ENCODE measurements at regions not wholly inside any gene's neighbourhood (a gene's known extent, or its start where the extent isn't known, plus 50 kb on each side); places are given as distances from the start of the nearest gene placed in this dataset.
"Not testable (repeated sequence)": the region's sequence is repeated elsewhere in the genome, so short reads cannot be mapped to it uniquely, and the experiment has no call there.

- no peak for DNase-seq (ENCODE audit: low read depth, low spot score)
These were observed 102.8 kb upstream of the SEC14L1 start for GRCh38 chr17:77037943-77038342.

GRCh38 chr17:77038884-77039555 lies 101.7 kb upstream of the SEC14L1 start:
- no peak for DNase-seq (ENCODE audit: low read depth, low spot score)

DNA sequence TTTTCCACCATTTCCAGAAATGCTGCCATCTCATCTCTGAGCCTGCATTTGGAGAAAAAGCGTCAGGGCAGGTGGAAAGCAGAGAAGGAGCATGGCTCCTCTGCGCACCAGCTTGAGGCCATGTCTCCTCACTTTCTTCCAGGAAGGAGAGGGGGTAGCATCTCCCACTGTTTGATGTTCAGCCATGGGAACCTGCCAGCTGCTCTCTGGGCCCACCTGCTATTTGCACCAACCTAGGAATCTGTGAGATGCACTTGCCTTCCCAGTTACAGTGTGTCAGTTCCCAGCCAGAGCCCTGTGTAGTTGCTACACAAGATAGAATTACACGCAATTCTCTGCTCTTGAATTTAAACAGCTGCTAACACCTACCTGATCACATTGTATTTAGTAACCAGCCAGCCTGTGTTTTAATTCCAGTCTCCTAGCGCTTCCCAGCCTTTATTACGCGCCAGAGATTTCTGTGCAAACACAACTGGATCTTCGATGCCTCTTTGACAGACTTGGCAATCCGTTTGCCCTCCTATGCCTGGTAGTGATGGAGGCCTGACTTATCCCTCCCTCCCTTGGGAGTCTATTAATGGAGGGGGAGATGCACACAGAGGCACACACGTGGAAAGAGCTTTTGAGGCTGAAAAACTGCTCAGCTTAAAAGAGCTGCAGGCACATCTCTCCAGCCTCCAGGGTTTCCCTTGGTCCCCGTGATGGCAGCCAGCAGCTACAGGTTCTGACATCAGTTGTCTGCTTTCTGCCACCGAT lies 98.1 kb upstream of the SEC14L1 start:
- no peak for DNase-seq (ENCODE audit: low read depth, low spot score)

- DNase-seq (ENCODE audit: low read depth, low spot score) = no peak
These were observed 95.2 kb upstream of the SEC14L1 start for GRCh38 chr17:77045441-77046041.

GRCh38 chr17:77049440-77049839 lies 91.3 kb upstream of the SEC14L1 start:
- no peak for DNase-seq (ENCODE audit: low read depth, low spot score)

GRCh38 chr17:77050901-77051300 lies 89.9 kb upstream of the SEC14L1 start:
- DNase-seq (ENCODE audit: low read depth, low spot score) = not testable (repeated sequence)

- no peak for DNase-seq (ENCODE audit: low read depth, low spot score)
These were observed 85.8 kb upstream of the SEC14L1 start for GRCh38 chr17:77054936-77055335.

DNA sequence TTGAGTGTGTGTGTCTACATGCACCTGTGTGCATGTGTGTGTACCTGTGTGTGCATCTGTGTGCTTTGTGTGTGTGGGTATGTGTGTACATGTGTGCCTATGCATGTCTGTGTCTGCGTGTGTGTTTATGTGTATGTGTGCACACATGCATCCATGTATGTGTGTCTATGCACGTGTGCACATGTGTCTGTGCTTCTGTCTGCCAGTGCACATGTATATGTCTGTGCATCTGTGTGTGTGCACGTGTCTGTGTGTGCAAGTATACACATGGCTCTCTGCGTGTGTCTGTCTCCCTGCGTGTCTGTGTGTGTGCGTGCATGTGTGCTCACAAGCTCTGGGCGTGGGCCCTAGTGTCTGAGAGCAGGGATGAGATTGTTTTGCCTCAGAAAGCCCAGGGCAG lies 85.3 kb upstream of the SEC14L1 start:
- DNase-seq (ENCODE audit: low read depth, low spot score) = no peak

- no peak for DNase-seq (ENCODE audit: low read depth, low spot score)
These were observed 82.8 kb upstream of the SEC14L1 start for GRCh38 chr17:77058016-77058415.

GRCh38 chr17:77061669-77062068 lies 79.1 kb upstream of the SEC14L1 start:
- DNase-seq (ENCODE audit: low read depth, low spot score) = no peak

GRCh38 chr17:77064598-77064997 lies 76.2 kb upstream of the SEC14L1 start:
- DNase-seq (ENCODE audit: low read depth, low spot score) = no peak

GRCh38 chr17:77066165-77066564 lies 74.6 kb upstream of the SEC14L1 start:
- DNase-seq (ENCODE audit: low read depth, low spot score) = no peak

DNA sequence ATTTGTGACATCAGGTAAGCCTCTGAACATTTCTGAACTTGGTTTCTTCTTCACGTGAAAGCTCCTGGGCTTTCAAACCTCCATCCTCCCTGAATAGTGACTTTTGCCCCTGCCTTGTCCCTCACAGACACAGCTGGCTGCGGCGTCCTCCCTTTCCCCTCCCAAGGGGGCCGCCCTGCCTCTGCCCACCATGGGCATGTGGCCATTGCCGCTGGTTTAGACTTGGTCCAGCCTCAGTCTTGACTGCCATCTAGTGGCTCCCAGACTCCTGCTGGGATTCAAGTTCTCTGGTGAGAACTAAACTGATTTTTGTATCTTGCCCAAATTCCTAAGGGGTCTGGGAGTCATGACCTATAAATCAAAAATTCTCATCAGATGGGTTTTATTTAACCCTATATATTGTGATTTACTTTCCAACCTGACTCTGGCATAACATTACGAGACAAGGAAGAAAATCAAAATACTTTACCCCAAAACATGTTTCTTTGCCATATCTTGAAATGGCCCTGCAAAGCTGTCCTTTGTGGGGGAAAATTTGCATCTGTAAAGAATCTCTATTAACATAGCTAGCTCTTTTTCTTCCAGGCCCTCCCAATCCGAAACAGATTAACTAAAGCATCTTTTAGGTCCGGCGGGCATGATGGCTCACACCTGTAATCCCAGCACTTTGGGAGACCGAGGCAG lies 73.9 kb upstream of the SEC14L1 start:
- not testable (repeated sequence) for DNase-seq (ENCODE audit: low read depth, low spot score)

DNA sequence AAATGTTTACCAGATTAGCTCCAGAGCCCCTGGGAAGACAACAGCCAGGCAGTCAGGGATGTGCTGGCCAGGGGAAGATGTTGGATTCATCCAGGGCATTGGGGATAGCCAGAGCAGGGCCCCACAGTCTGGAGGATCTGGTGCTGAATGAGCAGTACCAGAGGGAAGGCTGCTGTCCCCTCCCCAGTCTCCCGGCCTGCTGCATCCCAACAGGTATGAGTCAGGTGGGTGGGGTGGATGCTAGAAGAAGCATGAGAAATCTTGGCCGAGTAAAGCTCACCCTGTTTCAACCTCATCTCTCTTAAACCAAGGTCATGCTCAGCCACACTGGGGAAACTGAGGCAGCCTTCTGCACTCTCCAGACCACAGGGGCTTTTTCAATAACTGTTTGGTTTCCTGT lies 71.9 kb upstream of the SEC14L1 start:
- DNase-seq (ENCODE audit: low read depth, low spot score) = no peak

DNA sequence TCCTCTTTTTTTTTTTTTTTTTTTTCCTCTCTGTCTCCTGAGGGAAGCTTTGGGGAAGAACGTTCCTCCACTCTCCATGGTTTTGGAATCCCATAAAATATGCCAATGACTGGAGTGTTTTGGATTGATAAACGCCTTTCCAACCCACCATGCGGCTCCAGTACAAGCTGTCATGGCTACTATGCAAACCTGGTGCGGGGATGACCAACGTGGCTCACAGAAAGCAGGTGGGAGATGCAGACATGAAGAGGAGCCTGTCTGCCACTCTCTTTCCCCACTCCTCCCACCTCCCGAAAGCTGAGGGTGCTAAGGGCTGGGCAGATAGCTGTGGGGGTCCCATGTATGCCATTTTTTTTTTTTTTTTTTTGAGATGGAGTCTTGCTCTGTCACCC lies 69.9 kb upstream of the SEC14L1 start:
- no peak for DNase-seq (ENCODE audit: low read depth, low spot score)

- no peak for DNase-seq (ENCODE audit: low read depth, low spot score)
These were observed 68.8 kb upstream of the SEC14L1 start for GRCh38 chr17:77071925-77072490.

GRCh38 chr17:77072670-77073069 lies 68.1 kb upstream of the SEC14L1 start:
- DNase-seq (ENCODE audit: low read depth, low spot score) = no peak

GRCh38 chr17:77074681-77075080 lies 66.1 kb upstream of the SEC14L1 start:
- DNase-seq (ENCODE audit: low read depth, low spot score) = no peak

GRCh38 chr17:77076124-77076830 lies 64.5 kb upstream of the SEC14L1 start:
- DNase-seq (ENCODE audit: low read depth, low spot score) = no peak

- no peak for DNase-seq (ENCODE audit: low read depth, low spot score)
These were observed 57.2 kb upstream of the SEC14L1 start for GRCh38 chr17:77083531-77083930.

- no peak for DNase-seq (ENCODE audit: low read depth, low spot score)
These were observed 54.8 kb upstream of the SEC14L1 start for GRCh38 chr17:77085926-77086432.

All from brain pericyte (primary cell).